ENCODE measurements at regions not wholly inside any gene's neighbourhood (a gene's known extent, or its start where the extent isn't known, plus 50 kb on each side); places are given as distances from the start of the nearest gene placed in this dataset.
A peak's percentile ranks its signal among the peaks of the same experiment; 100 is the strongest.

DNA sequence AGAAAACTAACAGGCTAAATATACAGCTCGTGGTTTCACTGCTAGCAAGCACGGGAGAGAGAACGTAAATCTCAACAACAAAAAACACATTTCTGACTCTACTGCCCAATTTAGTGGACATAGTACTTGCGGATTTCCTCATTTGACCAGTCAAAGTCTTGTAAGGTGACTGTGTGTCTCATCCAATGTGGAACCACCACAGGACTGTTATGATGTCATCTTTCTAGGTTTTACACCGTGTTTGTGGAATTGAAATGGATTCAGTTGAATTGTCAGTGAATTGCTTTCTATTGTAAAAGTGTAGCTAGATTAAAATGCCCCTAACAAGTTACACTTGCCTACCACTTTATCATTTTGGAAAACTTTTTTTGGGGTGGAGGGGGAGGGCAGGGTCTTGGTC lies 1010.8 kb downstream of the NLGN4Y start:
- DNase-seq = no peak

- DNase-seq = no peak
These were observed 1011.6 kb downstream of the NLGN4Y start for GRCh38 chrY:15535784-15536511.

- no peak for DNase-seq
These were observed 1016.2 kb downstream of the NLGN4Y start for GRCh38 chrY:15540516-15540915.

DNA sequence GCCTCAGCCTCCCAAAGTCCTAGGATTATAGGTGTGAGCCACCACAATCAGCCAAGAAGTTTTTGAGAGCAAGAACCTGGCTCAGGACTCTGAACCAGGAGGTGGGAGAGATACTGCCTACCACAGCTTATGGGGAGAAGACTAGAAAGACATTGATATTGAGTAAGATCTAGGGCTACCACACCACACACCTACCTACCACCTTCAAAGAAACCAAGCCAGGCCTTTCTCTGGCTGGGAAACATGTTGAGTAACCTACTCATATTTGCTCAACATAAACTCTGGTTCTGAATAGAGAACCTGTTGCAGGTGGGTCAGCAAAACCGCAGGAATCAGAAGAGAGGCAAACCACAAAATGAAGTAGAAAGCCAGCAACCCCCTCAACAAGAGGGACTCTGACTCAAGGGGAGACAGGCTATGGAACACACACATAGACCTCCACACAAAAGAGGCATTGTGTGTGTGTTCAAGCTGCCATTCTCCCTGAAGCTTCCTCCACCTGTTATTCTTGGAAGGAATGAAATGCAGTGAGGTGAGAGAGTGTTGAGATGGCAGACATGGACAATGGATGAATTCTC lies 1021.9 kb downstream of the NLGN4Y start:
- no peak for DNase-seq

GRCh38 chrY:15552074-15552473 lies 1027.7 kb downstream of the NLGN4Y start:
- DNase-seq = no peak

- DNase-seq = no peak
These were observed 1030.7 kb downstream of the NLGN4Y start for GRCh38 chrY:15554991-15555390.

DNA sequence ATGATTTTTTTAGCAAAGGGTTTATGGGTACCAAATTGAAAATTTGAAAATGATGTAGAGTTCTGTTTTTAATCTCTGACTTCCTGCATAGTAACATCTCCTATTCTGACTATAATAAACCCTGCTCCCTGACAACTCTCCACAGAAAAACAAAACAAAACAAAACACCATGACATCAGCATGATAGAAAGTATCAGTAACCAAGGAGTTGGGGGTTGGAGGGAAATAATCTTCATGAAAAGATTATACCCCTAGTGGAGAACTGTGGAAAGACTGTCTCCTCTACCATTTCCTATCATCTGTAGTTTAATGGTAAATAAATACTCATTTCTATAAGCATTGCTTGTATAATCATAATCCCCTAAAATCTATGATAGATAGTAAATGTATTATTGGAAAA lies 1034.8 kb downstream of the NLGN4Y start:
- no peak for DNase-seq

DNA sequence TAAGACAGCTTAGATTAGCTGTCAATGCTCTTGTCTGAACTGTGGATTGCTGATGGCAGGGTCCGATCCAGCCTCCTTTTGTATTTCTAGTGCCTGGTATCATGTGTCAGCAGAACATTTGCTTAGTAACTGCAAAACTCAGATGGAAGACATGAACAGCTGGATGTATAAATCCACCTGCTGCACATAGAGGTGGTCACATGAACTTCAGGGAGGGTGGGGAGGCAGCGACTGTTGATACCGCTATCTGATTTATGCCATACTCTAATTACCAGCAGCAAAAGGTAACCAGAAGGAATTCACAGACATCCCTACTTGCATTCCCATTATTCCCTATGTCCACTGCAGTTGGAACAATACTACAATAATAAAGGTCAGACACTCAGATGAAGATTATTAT lies 1036.5 kb downstream of the NLGN4Y start:
- no peak for DNase-seq

GRCh38 chrY:15561501-15562289 lies 1037.4 kb downstream of the NLGN4Y start:
- no peak for DNase-seq

DNA sequence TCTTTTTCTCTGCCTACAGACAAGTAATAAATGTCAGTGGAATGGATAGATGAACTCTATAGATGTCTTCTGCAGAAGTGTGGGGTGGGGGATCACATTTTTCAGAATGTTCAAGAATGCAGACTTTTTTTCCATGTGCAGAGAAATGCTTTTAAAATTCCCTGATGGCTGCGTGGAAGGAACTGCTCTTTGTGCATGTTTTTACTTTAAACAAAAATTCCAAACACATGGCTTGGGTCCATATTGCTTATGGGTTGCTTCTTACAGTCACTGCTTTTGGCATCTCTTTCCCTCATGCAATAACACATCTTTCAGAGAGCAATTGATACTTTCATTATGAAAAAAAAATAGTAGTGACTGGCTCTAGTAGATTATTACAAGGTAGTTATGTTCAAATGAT lies 1053.6 kb downstream of the NLGN4Y start:
- no peak for DNase-seq

- no peak for DNase-seq
These were observed 1054.4 kb downstream of the NLGN4Y start for GRCh38 chrY:15578761-15579160.

- no peak for DNase-seq
These were observed 1054.9 kb downstream of the NLGN4Y start for GRCh38 chrY:15579245-15579644.

GRCh38 chrY:15583111-15583510 lies 1058.8 kb downstream of the NLGN4Y start:
- DNase-seq = no peak

- DNase-seq = no peak
These were observed 1068.6 kb downstream of the NLGN4Y start for GRCh38 chrY:15592957-15593356.

GRCh38 chrY:15593476-15594160 lies 1069.3 kb downstream of the NLGN4Y start:
- DNase-seq = no peak

GRCh38 chrY:15594179-15594578 lies 1069.8 kb downstream of the NLGN4Y start:
- no peak for DNase-seq

- DNase-seq = no peak
These were observed 1076.2 kb downstream of the NLGN4Y start for GRCh38 chrY:15600565-15600964.

DNA sequence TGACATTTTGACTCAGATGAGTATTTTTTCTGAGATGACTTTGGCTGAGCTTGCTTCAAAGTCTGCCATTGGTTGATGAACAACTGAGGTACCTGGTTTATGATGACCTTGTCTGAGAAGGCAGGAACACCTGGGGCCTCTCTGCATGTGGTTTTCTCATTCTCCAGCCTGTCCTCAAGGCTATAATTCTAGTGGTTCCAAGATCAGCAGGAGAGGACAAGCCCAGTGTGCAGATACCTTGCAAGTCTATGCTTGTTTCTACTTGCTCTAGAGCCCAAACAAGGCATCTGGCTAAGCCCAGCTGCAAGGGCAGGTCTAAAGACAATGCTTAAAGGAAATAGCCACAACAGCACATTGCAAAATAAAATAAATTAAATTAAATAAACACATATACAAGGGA lies 1100.0 kb downstream of the NLGN4Y start:
- DNase-seq = peak; percentile 1

- no peak for DNase-seq
These were observed 1100.6 kb downstream of the NLGN4Y start for GRCh38 chrY:15624928-15625327.

DNA sequence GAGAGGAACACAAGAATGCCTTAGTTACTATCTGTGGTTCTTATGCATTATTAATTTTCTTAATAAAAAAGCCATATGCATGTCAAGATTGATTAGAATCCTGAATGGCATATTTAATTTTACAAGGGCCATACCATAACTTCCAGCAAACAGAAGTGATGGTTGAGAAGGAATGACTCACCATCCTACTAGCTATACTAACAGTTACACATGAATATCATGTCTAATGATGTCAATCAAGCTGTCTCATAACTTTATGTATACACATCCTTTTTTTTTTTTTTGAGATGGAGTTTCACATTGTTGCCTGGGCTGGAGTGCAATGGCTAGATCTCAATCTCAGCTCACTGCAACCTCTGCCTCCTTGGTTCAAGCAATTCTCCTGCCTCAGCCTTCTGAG lies 1123.9 kb downstream of the NLGN4Y start:
- DNase-seq = no peak

- no peak for DNase-seq
These were observed 1125.7 kb downstream of the NLGN4Y start for GRCh38 chrY:15650056-15650455.

DNA sequence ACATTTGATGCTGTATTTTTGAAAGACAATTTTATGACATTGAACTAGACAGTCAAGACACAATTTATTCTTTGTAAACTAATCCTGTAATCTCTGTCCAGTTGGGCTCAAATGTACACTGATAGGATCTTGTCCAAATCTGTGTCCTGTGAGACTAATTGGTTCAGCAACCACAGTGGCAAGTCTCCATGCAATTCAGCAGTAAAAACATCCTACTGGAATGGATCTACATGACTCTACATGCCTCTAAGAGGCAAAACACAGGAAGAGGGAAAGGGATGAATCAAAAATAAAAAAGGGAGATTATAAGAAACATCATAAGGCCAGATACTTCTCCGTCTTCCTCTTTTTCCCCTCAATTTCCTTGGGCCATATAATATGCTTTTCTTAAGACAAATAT lies 1164.2 kb downstream of the NLGN4Y start:
- no peak for DNase-seq

- no peak for DNase-seq
These were observed 1165.7 kb downstream of the NLGN4Y start for GRCh38 chrY:15689994-15690393.

DNA sequence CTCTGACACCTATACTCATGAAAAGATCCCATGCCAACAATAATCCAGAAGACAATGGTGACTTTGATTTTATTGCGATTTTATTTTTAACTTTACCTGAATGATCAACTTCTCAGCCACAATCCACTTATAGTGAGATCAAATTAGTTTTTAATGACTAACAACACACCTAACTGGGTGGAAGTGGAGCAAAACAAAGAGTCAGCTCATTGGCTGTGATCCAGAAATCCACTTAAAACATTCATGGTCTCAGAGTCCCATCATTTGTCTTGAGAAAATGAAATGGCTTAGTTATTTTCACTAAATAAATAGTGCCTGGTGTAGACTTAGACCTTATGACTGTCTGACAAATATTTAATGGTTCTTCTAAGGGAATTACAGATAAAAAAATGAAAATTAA lies 1177.8 kb downstream of the NLGN4Y start:
- DNase-seq = peak; percentile 0
